Progenitor cell of endocrine pancreas (in vitro differentiated cells): ENCODE measurements at regions not wholly inside any gene's neighbourhood (a gene's known extent, or its start where the extent isn't known, plus 50 kb on each side); places are given as distances from the start of the nearest gene placed in this dataset.

Source experiments
- DNase-seq: peaks from one replicate; pipeline ENCODE4 v3.0.0; 2021; ENCODE audit warnings: low spot score; ENCODE audit not compliant: unreplicated experiment
- H3K27ac Mint-ChIP-seq: 2 replicates; pipeline ENCODE4 v1.8.0; 2021; ENCODE audit warnings: mild to moderate bottlenecking, moderate library complexity, mixed read lengths
- H3K27me3 Mint-ChIP-seq: 2 replicates; pipeline ENCODE4 v1.8.0; 2021; ENCODE audit warnings: mixed read lengths
- H3K36me3 Mint-ChIP-seq: 2 replicates; pipeline ENCODE4 v1.8.0; 2022; ENCODE audit warnings: mixed read lengths; ENCODE audit not compliant: insufficient read depth
- H3K4me1 Mint-ChIP-seq: 2 replicates; pipeline ENCODE4 v1.8.0; 2021; ENCODE audit warnings: low read depth, mixed read lengths
- H3K4me3 Mint-ChIP-seq: 2 replicates; pipeline ENCODE4 v1.8.0; 2021; ENCODE audit warnings: low read depth, mild to moderate bottlenecking, moderate library complexity, mixed read lengths
- H3K9me3 Mint-ChIP-seq: 2 replicates; pipeline ENCODE4 v1.8.0; 2021; ENCODE audit warnings: low read depth, mixed read lengths
- CTCF ChIP-seq: fragments of 200-600 bp; sonication (generic); IDR thresholded peaks from one replicate; pipeline ENCODE4 v1.5.0; 2021; ENCODE audit warnings: antibody characterized with exemption, mild to moderate bottlenecking; ENCODE audit not compliant: unreplicated experiment

- no peak overlapping the region for H3K27ac Mint-ChIP-seq
- no peaks in the 10 kb centered on the region for H3K9me3 Mint-ChIP-seq
- peaks cover 3% of the 10 kb centered on the region for H3K4me1 Mint-ChIP-seq
- H3K36me3 Mint-ChIP-seq = no peaks in the 10 kb centered on the region
- no peak for TF ChIP-seq CTCF
- no peak for DNase-seq
- H3K27me3 Mint-ChIP-seq = peaks cover 39% of the 10 kb centered on the region
- no peak overlapping the region for H3K4me3 Mint-ChIP-seq
Measured at GRCh38 chr7:155878674-155879073, 66.4 kb upstream of the SHH start.

GRCh38 chr7:155878250-155878649, 66.0 kb upstream of the SHH start:
- Mint-ChIP-seq H3K9me3 (no peaks in the 10 kb centered on the region), H3K36me3 (no peaks in the 10 kb centered on the region), H3K4me3 (no peak overlapping the region), H3K4me1 (peaks cover 6% of the 10 kb centered on the region), H3K27ac (no peak overlapping the region), H3K27me3 (peaks cover 36% of the 10 kb centered on the region)
- TF ChIP-seq CTCF = no peak
- no peak for DNase-seq

- TF ChIP-seq CTCF = no peak
- Mint-ChIP-seq H3K36me3 (no peaks in the 10 kb centered on the region), H3K27me3 (peaks cover 30% of the 10 kb centered on the region), H3K4me3 (no peak overlapping the region), H3K4me1 (peaks cover 14% of the 10 kb centered on the region), H3K27ac (no peak overlapping the region), H3K9me3 (no peaks in the 10 kb centered on the region)
- no peak for DNase-seq
Measured at GRCh38 chr7:155877167-155877566, 64.9 kb upstream of the SHH start.

- peaks cover 17% of the 10 kb centered on the region for H3K4me1 Mint-ChIP-seq
- H3K9me3 Mint-ChIP-seq = no peaks in the 10 kb centered on the region
- H3K27ac Mint-ChIP-seq = no peak overlapping the region
- no peak overlapping the region for H3K4me3 Mint-ChIP-seq
- H3K27me3 Mint-ChIP-seq = peaks cover 38% of the 10 kb centered on the region
- TF ChIP-seq CTCF = no peak
- no peaks in the 10 kb centered on the region for H3K36me3 Mint-ChIP-seq
- DNase-seq = no peak
Measured at GRCh38 chr7:155874411-155874810, 62.1 kb upstream of the SHH start.

- peaks cover 17% of the 10 kb centered on the region for H3K4me1 Mint-ChIP-seq
- no peaks in the 10 kb centered on the region for H3K36me3 Mint-ChIP-seq
- no peak for TF ChIP-seq CTCF
- no peak overlapping the region for H3K4me3 Mint-ChIP-seq
- H3K27me3 Mint-ChIP-seq = peaks cover 38% of the 10 kb centered on the region
- H3K27ac Mint-ChIP-seq = no peak overlapping the region
- DNase-seq = no peak
- no peaks in the 10 kb centered on the region for H3K9me3 Mint-ChIP-seq
Measured at GRCh38 chr7:155874010-155874409, 61.7 kb upstream of the SHH start.
